Endothelial cell of umbilical vein (primary cell): ENCODE measurements at regions not wholly inside any gene's neighbourhood (a gene's known extent, or its start where the extent isn't known, plus 50 kb on each side); places are given as distances from the start of the nearest gene placed in this dataset.

Source experiments
- BruUV-seq: library from RNA; stranded (reverse); fragments of 400-500 nt; replicated peaks from 2 replicates; lab custom pipeline; 2021; lab: Mats Ljungman, UMichigan
- CTCF ChIA-PET: fragments of 300-600, 350-600 bp; sonication (Branson Sonifier 250); formaldehyde crosslinking; loops from one replicate; lab custom pipeline; 2021; ENCODE audit warnings: antibody characterized with exemption, inconsistent platforms; lab: Charles Lee
- POLR2A ChIA-PET: fragments of 300-600, 350-600 bp; sonication (Branson Sonifier 250); formaldehyde crosslinking; loops from one replicate; lab custom pipeline; 2021; ENCODE audit warnings: antibody characterized with exemption, inconsistent platforms; lab: Charles Lee
- DNase-seq: peaks from one replicate; pipeline ENCODE4 v3.0.0-alpha.2; 2011; ENCODE audit warnings: low read depth, low spot score
- FAIRE-seq: peaks from 2 replicates; lab custom pipeline; 2011; peaks lifted over from hg19 to GRCh38; lab: Jason Lieb, UNC
- H2AFZ ChIP-seq: 2 replicates; pipeline ENCODE4 v1.6.0; 2012; ENCODE audit warnings: low read depth, low read length, control low read depth, inconsistent platforms
- H3K27ac ChIP-seq: 2 replicates; pipeline ENCODE4 v1.5.1; 2011; ENCODE audit warnings: low read depth, mild to moderate bottlenecking, control low read depth, low read length, moderate library complexity; ENCODE audit not compliant: insufficient read depth
- H3K27me3 ChIP-seq, 2 experiments: 2 replicates each; pipeline versions ENCODE4 v1.6.0 to v1.6.1; 2011; ENCODE audit warnings: low read length in 2 of 2, mixed read lengths in 1 of 2; ENCODE audit not compliant: control insufficient read depth in 2 of 2, insufficient read depth in 2 of 2
- H3K36me3 ChIP-seq, 2 experiments: 2 replicates in 1 of 2; 3 replicates in 1 of 2; pipeline ENCODE4 v1.5.1; 2011; ENCODE audit warnings: low read length in 2 of 2, mild to moderate bottlenecking in 1 of 2, moderate library complexity in 1 of 2; ENCODE audit not compliant: control insufficient read depth in 2 of 2, insufficient read depth in 2 of 2; ENCODE audit errors: extremely low read depth in 1 of 2
- H3K4me1 ChIP-seq: 3 replicates; pipeline ENCODE4 v1.5.1; 2011; ENCODE audit warnings: mild to moderate bottlenecking, low read length; ENCODE audit not compliant: control insufficient read depth, insufficient read depth; ENCODE audit errors: extremely low read depth
- H3K4me2 ChIP-seq: 2 replicates; pipeline ENCODE4 v1.6.1; 2011; ENCODE audit warnings: low read length, control low read depth, mixed read lengths; ENCODE audit not compliant: insufficient read depth
- H3K4me3 ChIP-seq, 3 experiments: fragments of 200-600 bp in 1 of 3; sonication (generic), shearing (Covaris generic) in 1 of 3; replicated peaks in 1 of 3; 2 replicates each; pipeline ENCODE4 v1.5.1; 2011 to 2016; ENCODE audit warnings: control low read depth in 3 of 3, low read length in 3 of 3, mild to moderate bottlenecking in 2 of 3, inconsistent platforms in 1 of 3, low read depth in 1 of 3, moderate library complexity in 1 of 3; ENCODE audit not compliant: insufficient read depth in 1 of 3
- H3K79me2 ChIP-seq: 2 replicates; pipeline ENCODE4 v1.6.0; 2012; ENCODE audit warnings: low read length, inconsistent platforms; ENCODE audit not compliant: control insufficient read depth, insufficient read depth
- H3K9ac ChIP-seq: replicated peaks from 2 replicates; pipeline ENCODE3; 2011; ENCODE audit warnings: low read length, control low read depth; ENCODE audit not compliant: insufficient read depth; ENCODE audit errors: extremely low read depth
- H3K9me1 ChIP-seq: replicated peaks from 3 replicates; pipeline ENCODE4 v1.6.0; 2011; ENCODE audit warnings: mild to moderate bottlenecking, low read length; ENCODE audit not compliant: control insufficient read depth, insufficient read depth; ENCODE audit errors: extremely low read depth
- H3K9me3 ChIP-seq: replicated peaks from 2 replicates; pipeline ENCODE4 v1.5.1; 2012; ENCODE audit warnings: low read length, inconsistent platforms; ENCODE audit not compliant: control insufficient read depth, insufficient read depth
- H4K20me1 ChIP-seq: replicated peaks from 2 replicates; pipeline ENCODE3; 2011; ENCODE audit warnings: mild to moderate bottlenecking, low read length; ENCODE audit not compliant: control insufficient read depth, insufficient read depth; ENCODE audit errors: extremely low read depth
- EZH2 ChIP-seq: IDR thresholded peaks from 2 replicates; pipeline ENCODE4 v1.6.1; 2012; ENCODE audit warnings: borderline replicate concordance, low read depth, mild to moderate bottlenecking, moderate library complexity, low read length, inconsistent platforms; ENCODE audit not compliant: severe bottlenecking
- FOS ChIP-seq: IDR thresholded peaks from 2 replicates; pipeline ENCODE4 v1.6.1; 2011; ENCODE audit warnings: mild to moderate bottlenecking, low read length, moderate library complexity, borderline replicate concordance; ENCODE audit not compliant: insufficient read depth
- GATA2 ChIP-seq: IDR thresholded peaks from 2 replicates; pipeline ENCODE4 v1.7.0; 2011; ENCODE audit warnings: low read depth, mild to moderate bottlenecking, moderate library complexity, mixed read lengths, low read length; ENCODE audit not compliant: insufficient read length, insufficient read depth
- JUN ChIP-seq: IDR thresholded peaks from 2 replicates; pipeline ENCODE4 v1.6.1; 2011; ENCODE audit warnings: borderline replicate concordance, low read depth; ENCODE audit not compliant: insufficient read length, insufficient read depth
- MYC ChIP-seq: IDR thresholded peaks from one replicate; pipeline ENCODE4 v1.6.1; 2011; ENCODE audit warnings: mild to moderate bottlenecking, low read depth, low read length
- POLR2A ChIP-seq: IDR thresholded peaks from 2 replicates; pipeline ENCODE4 v1.6.1; 2012; ENCODE audit warnings: low read depth, mild to moderate bottlenecking, control low read depth, low read length
- POLR2AphosphoS5 ChIP-seq: IDR thresholded peaks from 2 replicates; pipeline ENCODE4 v1.6.1; 2012; ENCODE audit warnings: low read depth, mild to moderate bottlenecking, control low read depth, low read length, moderate library complexity; ENCODE audit not compliant: insufficient read depth
- dilution Hi-C: fragments of 300-500 bp; cut with MboI; formaldehyde crosslinking; loops from one replicate; pipeline ENCODE4 v1.15.0; 2019; ENCODE audit warnings: low sequenced_read_pairs; ENCODE audit not compliant: extremely low pct_ligation_motif_present
- intact Hi-C: fragments of 100-400 bp; cut with micrococcal nuclease; formaldehyde crosslinking; loops from one replicate; pipeline ENCODE4 v1.10.0; 2022
- TF ChIP-seq, protein P1 (sequence below): IDR thresholded peaks from 2 replicates; pipeline ENCODE4 v1.6.1; 2011; ENCODE audit not compliant: insufficient read depth, insufficient read length
- TF ChIP-seq, protein P2 (sequence below), 2 donors: IDR thresholded peaks; 1 replicate in 1 of 2; 2 replicates in 1 of 2; pipeline ENCODE4 v1.5.1; 2011; ENCODE audit warnings: low read length in 2 of 2, mild to moderate bottlenecking in 2 of 2, moderate library complexity in 2 of 2, control low read depth in 1 of 2, inconsistent platforms in 1 of 2, low read depth in 1 of 2; ENCODE audit not compliant: insufficient read depth in 1 of 2; ENCODE audit errors: extremely low read depth in 1 of 2

DNA sequence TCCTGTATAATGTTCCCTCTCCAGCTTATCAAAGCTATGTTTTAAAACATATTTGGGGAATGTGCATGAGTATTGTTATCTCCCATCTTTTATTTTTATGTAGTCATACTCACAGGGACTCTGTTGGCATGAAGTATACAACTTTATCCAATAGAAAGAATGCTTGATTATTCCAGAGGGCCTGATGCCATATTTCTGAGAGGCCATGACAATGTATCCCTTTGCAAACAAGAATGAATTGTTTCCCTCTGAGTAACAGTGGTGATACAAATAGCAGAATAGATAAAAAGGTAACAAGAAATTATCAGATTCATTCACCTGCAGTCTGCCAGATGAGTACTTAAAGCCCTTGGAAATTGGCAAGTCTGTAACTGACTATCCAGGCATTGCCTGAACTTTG, 125.9 kb downstream of the PLK2 start:
- FAIRE-seq, result no peak
- Histone ChIP-seq H3K4me3 (no peak overlapping the region), H3K9ac (no peak overlapping the region), H4K20me1 (no peaks in the 10 kb centered on the region), H3K79me2 (no peaks in the 10 kb centered on the region), H3K4me1 (peaks cover 3% of the 10 kb centered on the region), H2AFZ (no peak overlapping the region), H3K9me3 (no peaks in the 10 kb centered on the region), H3K27me3 (no peaks in the 10 kb centered on the region), H3K9me1 (no peaks in the 10 kb centered on the region), H3K27ac (no peak overlapping the region), H3K36me3 (no peaks in the 10 kb centered on the region), H3K4me2 (no peak overlapping the region)
- ChIA-PET CTCF (no interaction called here), POLR2A (no interaction called here)
- dilution Hi-C loops, result no loop called here
- BruUV-seq, result no TSS peak
- DNase-seq, result no peak
- no peak for TF ChIP-seq GATA2
- no peak for TF ChIP-seq FOS
- no peak for TF ChIP-seq POLR2AphosphoS5
- TF ChIP-seq JUN, result no peak
- TF ChIP-seq, protein P1, sequence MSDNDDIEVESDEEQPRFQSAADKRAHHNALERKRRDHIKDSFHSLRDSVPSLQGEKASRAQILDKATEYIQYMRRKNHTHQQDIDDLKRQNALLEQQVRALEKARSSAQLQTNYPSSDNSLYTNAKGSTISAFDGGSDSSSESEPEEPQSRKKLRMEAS, result no peak
- TF ChIP-seq EZH2, result no peak
- TF ChIP-seq MYC, result no peak
- TF ChIP-seq, protein P2, sequence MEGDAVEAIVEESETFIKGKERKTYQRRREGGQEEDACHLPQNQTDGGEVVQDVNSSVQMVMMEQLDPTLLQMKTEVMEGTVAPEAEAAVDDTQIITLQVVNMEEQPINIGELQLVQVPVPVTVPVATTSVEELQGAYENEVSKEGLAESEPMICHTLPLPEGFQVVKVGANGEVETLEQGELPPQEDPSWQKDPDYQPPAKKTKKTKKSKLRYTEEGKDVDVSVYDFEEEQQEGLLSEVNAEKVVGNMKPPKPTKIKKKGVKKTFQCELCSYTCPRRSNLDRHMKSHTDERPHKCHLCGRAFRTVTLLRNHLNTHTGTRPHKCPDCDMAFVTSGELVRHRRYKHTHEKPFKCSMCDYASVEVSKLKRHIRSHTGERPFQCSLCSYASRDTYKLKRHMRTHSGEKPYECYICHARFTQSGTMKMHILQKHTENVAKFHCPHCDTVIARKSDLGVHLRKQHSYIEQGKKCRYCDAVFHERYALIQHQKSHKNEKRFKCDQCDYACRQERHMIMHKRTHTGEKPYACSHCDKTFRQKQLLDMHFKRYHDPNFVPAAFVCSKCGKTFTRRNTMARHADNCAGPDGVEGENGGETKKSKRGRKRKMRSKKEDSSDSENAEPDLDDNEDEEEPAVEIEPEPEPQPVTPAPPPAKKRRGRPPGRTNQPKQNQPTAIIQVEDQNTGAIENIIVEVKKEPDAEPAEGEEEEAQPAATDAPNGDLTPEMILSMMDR (IDR thresholded peaks at IDR 0.05; ENCODE audit: extremely low read depth in 1 of 2, insufficient read depth in 1 of 2, low read depth in 1 of 2, low read length in 2 of 2), result no peak
- TF ChIP-seq POLR2A, result no peak
- intact Hi-C loops, result no loop called here
